Astrocyte of the spinal cord (primary cell): ENCODE measurements at regions not wholly inside any gene's neighbourhood (a gene's known extent, or its start where the extent isn't known, plus 50 kb on each side); places are given as distances from the start of the nearest gene placed in this dataset.

Experiments used
- DNase-seq: peaks from one replicate; pipeline ENCODE4 v3.0.0; 2011; ENCODE audit warnings: low read depth, low spot score
- H3K4me3 ChIP-seq: 2 replicates; pipeline ENCODE4 v1.5.1; 2011; ENCODE audit warnings: low read depth, mild to moderate bottlenecking, low read length, moderate library complexity
- CTCF ChIP-seq: IDR thresholded peaks from 2 replicates; pipeline ENCODE4 v1.5.1; 2012; ENCODE audit warnings: low read depth, mild to moderate bottlenecking, low read length, inconsistent platforms
- in situ Hi-C: cut with HindIII; loops from 2 replicates; pipeline ENCODE4 v1.10.0; 2017; ENCODE audit warnings: low sequenced_read_pairs

GRCh38 chr5:38110130-38110529, 148.2 kb upstream of the EGFLAM start:
- no peak for DNase-seq
- in situ Hi-C loops = no loop called here
- no peak for TF ChIP-seq CTCF
- H3K4me3 ChIP-seq = no peak overlapping the region

GRCh38 chr5:38107096-38107495, 151.3 kb upstream of the EGFLAM start:
- TF ChIP-seq CTCF = no peak
- DNase-seq = no peak
- no peak overlapping the region for H3K4me3 ChIP-seq
- in situ Hi-C loops = no loop called here

DNA sequence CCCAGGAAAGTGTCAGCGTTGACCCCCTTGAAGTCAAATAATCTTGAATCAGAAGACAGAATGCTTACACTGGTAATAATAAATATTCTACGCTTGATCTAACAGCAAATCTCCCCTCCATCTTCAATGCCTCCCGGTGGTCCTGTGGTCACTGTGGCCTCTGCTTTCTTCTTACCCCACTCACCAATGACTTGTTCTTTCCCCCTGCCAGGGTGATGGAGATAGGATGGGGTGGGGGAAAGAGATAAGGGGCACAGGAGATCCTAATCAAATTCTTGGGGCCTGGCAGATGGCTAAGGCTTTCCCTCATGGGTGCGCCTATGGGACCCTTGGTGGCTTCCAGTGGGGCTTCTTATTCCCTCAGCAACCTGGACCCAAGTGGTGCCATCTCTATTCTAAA, 152.6 kb upstream of the EGFLAM start:
- no peak for DNase-seq
- in situ Hi-C loops = no loop called here
- H3K4me3 ChIP-seq = no peak overlapping the region
- TF ChIP-seq CTCF = no peak

- no peak for TF ChIP-seq CTCF
- DNase-seq = no peak
- in situ Hi-C loops = no loop called here
- no peak overlapping the region for H3K4me3 ChIP-seq
Measured at GRCh38 chr5:38105231-38105570, 153.2 kb upstream of the EGFLAM start.

DNA sequence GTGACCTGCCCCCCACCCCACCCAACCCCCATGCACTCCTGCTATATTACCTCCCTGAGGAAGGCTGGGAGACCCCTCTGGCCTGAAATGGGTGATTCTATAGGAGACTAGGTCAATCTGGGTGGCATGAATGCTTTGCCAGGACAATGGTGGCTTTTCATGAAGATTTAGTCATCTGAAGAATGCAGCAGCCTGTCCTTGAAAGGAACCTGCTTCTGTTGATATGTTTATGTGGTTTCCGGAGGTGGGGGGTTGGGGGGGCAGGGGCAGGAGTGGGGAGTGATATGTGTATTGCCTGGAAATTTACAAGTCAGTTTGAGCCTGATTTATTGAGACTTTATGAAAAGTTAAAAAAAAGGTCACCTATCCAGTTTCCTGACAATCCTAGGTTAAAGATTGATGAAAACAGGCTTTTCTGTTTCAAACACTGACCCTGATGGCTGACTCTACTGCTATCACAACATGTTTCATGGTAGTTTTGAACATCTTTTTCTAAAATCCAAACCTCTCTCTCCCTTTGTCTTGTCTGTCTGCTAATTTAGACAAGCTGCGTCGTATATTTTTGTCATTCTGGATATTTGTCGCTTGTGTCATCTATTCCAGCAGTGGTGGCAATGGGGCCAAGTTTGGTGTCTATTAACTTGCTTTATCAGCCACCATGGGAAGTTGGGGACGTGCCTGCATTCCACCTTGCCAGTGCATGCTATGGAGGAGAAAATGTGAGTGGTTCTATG, 153.7 kb upstream of the EGFLAM start:
- DNase-seq = no peak
- no peak for TF ChIP-seq CTCF
- no peak overlapping the region for H3K4me3 ChIP-seq
- in situ Hi-C loops = no loop called here

DNA sequence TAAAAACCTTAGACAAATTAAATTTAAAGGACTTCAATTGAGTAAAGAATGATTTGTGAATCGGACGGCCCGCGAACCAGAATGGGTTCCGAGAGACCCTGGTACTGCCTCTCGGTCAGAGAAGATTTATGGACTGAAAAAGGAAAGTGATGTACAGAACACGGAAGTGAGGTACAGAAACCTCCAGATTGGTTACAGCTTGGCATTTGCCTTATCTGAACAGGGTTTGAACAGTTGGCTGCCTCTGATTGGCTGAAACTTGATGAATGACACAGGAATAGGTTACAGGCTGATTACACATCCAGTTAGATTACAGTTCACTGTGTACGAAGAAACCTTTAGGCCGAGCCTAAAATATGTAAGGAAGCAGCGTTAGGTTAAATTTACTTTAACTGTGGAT, 156.5 kb upstream of the EGFLAM start:
- in situ Hi-C loops = no loop called here
- TF ChIP-seq CTCF = no peak
- no peak overlapping the region for H3K4me3 ChIP-seq
- DNase-seq = no peak
